H9 (cell line): ENCODE measurements at regions not wholly inside any gene's neighbourhood (a gene's known extent, or its start where the extent isn't known, plus 50 kb on each side); places are given as distances from the start of the nearest gene placed in this dataset.

ENCODE experiments used
- DNase-seq: peaks from one replicate; pipeline ENCODE4 v3.0.0-alpha.2; 2017
- H2AFZ ChIP-seq: one replicate; pipeline ENCODE4 v1.6.1; 2013; ENCODE audit warnings: mild to moderate bottlenecking, low read length, control low read depth, moderate library complexity
- H2AK5ac ChIP-seq: 2 replicates; pipeline ENCODE4 v1.6.1; 2013; ENCODE audit warnings: low read length, control low read depth, mixed read lengths; ENCODE audit not compliant: insufficient read length
- H2BK120ac ChIP-seq: one replicate; pipeline ENCODE4 v1.6.1; 2013; ENCODE audit warnings: low read depth, mild to moderate bottlenecking, low read length, control low read depth, inconsistent platforms; ENCODE audit not compliant: poor library complexity, severe bottlenecking
- H2BK12ac ChIP-seq: 2 replicates; pipeline ENCODE4 v1.6.1; 2013; ENCODE audit warnings: low read length, control low read depth, mixed read lengths, low read depth; ENCODE audit not compliant: insufficient read length
- H2BK15ac ChIP-seq: 2 replicates; pipeline ENCODE4 v1.6.1; 2013; ENCODE audit warnings: low read depth, low read length, control low read depth
- H2BK20ac ChIP-seq: one replicate; pipeline ENCODE4 v1.6.1; 2013; ENCODE audit warnings: low read depth, mild to moderate bottlenecking, low read length, control low read depth, inconsistent platforms; ENCODE audit not compliant: poor library complexity, severe bottlenecking
- H2BK5ac ChIP-seq: 2 replicates; pipeline ENCODE4 v1.6.1; 2013; ENCODE audit warnings: low read length, control low read depth, mixed read lengths; ENCODE audit not compliant: insufficient read length
- H3K14ac ChIP-seq: 2 replicates; pipeline ENCODE4 v1.6.1; 2013; ENCODE audit warnings: low read length, control low read depth; ENCODE audit not compliant: insufficient read depth
- H3K18ac ChIP-seq: 2 replicates; pipeline ENCODE4 v1.6.1; 2013; ENCODE audit warnings: low read depth, mild to moderate bottlenecking, mixed read lengths, low read length, control low read depth; ENCODE audit not compliant: insufficient read length
- H3K23ac ChIP-seq: 2 replicates; pipeline ENCODE4 v1.6.1; 2013; ENCODE audit warnings: low read length, control low read depth, mixed read lengths, low read depth; ENCODE audit not compliant: insufficient read length
- H3K23me2 ChIP-seq: 2 replicates; pipeline ENCODE4 v1.6.1; 2013; ENCODE audit warnings: low read depth, mild to moderate bottlenecking, mixed read lengths, low read length, control low read depth; ENCODE audit not compliant: insufficient read length, poor library complexity, severe bottlenecking
- H3K27ac ChIP-seq: 2 replicates; pipeline ENCODE4 v1.5.1; 2013; ENCODE audit warnings: low read length, control low read depth, mixed read lengths, low read depth; ENCODE audit not compliant: insufficient read length
- H3K27me3 ChIP-seq: 2 replicates; pipeline ENCODE4 v1.6.1; 2013; ENCODE audit warnings: low read length, control low read depth, inconsistent platforms; ENCODE audit not compliant: insufficient read depth
- H3K4ac ChIP-seq: 2 replicates; pipeline ENCODE4 v1.6.1; 2013; ENCODE audit warnings: low read depth, mild to moderate bottlenecking, control low read depth, inconsistent platforms, low read length, moderate library complexity
- H3K4me1 ChIP-seq: 2 replicates; pipeline ENCODE4 v1.6.1; 2013; ENCODE audit warnings: low read length, control low read depth, inconsistent platforms; ENCODE audit not compliant: insufficient read depth
- H3K4me2 ChIP-seq: 2 replicates; pipeline ENCODE4 v1.6.1; 2013; ENCODE audit warnings: low read length, control low read depth, mixed read lengths; ENCODE audit not compliant: insufficient read length, insufficient read depth
- H3K56ac ChIP-seq: 2 replicates; pipeline ENCODE4 v1.6.1; 2013; ENCODE audit warnings: low read depth, mild to moderate bottlenecking, mixed read lengths, low read length, control low read depth; ENCODE audit not compliant: insufficient read length
- H3K79me1 ChIP-seq: 2 replicates; pipeline ENCODE4 v1.6.1; 2013; ENCODE audit warnings: low read depth, mild to moderate bottlenecking, moderate library complexity, low read length, control low read depth, inconsistent platforms; ENCODE audit not compliant: insufficient read depth, poor library complexity, severe bottlenecking
- H3K79me2 ChIP-seq: 2 replicates; pipeline ENCODE4 v1.6.1; 2013; ENCODE audit warnings: low read length, control low read depth, inconsistent platforms; ENCODE audit not compliant: insufficient read depth
- H3K9ac ChIP-seq: 2 replicates; pipeline ENCODE4 v1.6.1; 2013; ENCODE audit warnings: low read length, control low read depth, mixed read lengths; ENCODE audit not compliant: insufficient read length; ENCODE audit errors: extremely low read depth
- H3K9me3 ChIP-seq: one replicate; pipeline ENCODE4 v1.6.1; 2013; ENCODE audit warnings: low read depth, low read length, inconsistent platforms; ENCODE audit not compliant: control insufficient read depth
- H3T11ph ChIP-seq: one replicate; pipeline ENCODE4 v1.6.1; 2013; ENCODE audit warnings: mild to moderate bottlenecking, low read length, control low read depth, inconsistent platforms
- H4K20me1 ChIP-seq: one replicate; pipeline ENCODE4 v1.6.1; 2013; ENCODE audit not compliant: control insufficient read depth, insufficient read length, insufficient read depth
- H4K5ac ChIP-seq: 2 replicates; pipeline ENCODE4 v1.6.1; 2013; ENCODE audit warnings: low read depth, mild to moderate bottlenecking, mixed read lengths, low read length, control low read depth; ENCODE audit not compliant: insufficient read length
- H4K8ac ChIP-seq: replicated peaks from 2 replicates; pipeline ENCODE4 v1.6.1; 2013; ENCODE audit warnings: low read length, control low read depth, mixed read lengths, low read depth; ENCODE audit not compliant: insufficient read length
- H4K91ac ChIP-seq: 2 replicates; pipeline ENCODE4 v1.6.1; 2013; ENCODE audit warnings: low read depth, mild to moderate bottlenecking, moderate library complexity, mixed read lengths, low read length, control low read depth; ENCODE audit not compliant: insufficient read length
- H3K27ac Mint-ChIP-seq, 3 experiments: 2 replicates in 2 of 3; 3 replicates in 1 of 3; pipeline ENCODE4 v1.8.0; 2020 to 2021; ENCODE audit warnings: mixed read lengths in 3 of 3, mild to moderate bottlenecking in 1 of 3, moderate library complexity in 1 of 3
- H3K27me3 Mint-ChIP-seq: 2 replicates; pipeline ENCODE4 v1.8.0; 2021; ENCODE audit warnings: low read depth, mild to moderate bottlenecking, moderate library complexity, mixed read lengths
- H3K36me3 Mint-ChIP-seq, 3 experiments: 2 replicates in 2 of 3; 3 replicates in 1 of 3; pipeline ENCODE4 v1.8.0; 2020 to 2021; ENCODE audit warnings: low read depth in 3 of 3, mixed read lengths in 3 of 3; ENCODE audit not compliant: insufficient read depth in 1 of 3
- H3K4me1 Mint-ChIP-seq, 2 experiments: 2 replicates each; pipeline ENCODE4 v1.8.0; 2020; ENCODE audit warnings: mixed read lengths in 2 of 2
- H3K4me3 Mint-ChIP-seq, 2 experiments: 2 replicates in 1 of 2; 3 replicates in 1 of 2; pipeline ENCODE4 v1.8.0; 2020 to 2021; ENCODE audit warnings: mild to moderate bottlenecking in 2 of 2, mixed read lengths in 2 of 2, moderate library complexity in 1 of 2
- H3K9me3 Mint-ChIP-seq, 2 experiments: 2 replicates in 1 of 2; 3 replicates in 1 of 2; pipeline ENCODE4 v1.8.0; 2020; ENCODE audit warnings: mild to moderate bottlenecking in 2 of 2, mixed read lengths in 2 of 2, moderate library complexity in 1 of 2
- WGBS: extraction: QIAGEN DNeasy Blood & Tissue Kit; methylation state at CpG from one replicate; pipeline ENCODE4 v1.1.7; 2013; ENCODE audit warnings: missing lambda C conversion rate, low lambda C conversion rate, mixed read lengths; ENCODE audit not compliant: insufficient read length; ENCODE audit errors: extremely low coverage; 5-methylcytosine and 5-hydroxymethylcytosine counted together
- TF ChIP-seq, protein P1 (sequence below): fragments of 200-600 bp; sonication (generic); conservative IDR thresholded peaks from 3 replicates; pipeline ENCODE4 v1.8.0; 2021; ENCODE audit warnings: antibody characterized with exemption, mild to moderate bottlenecking

DNA sequence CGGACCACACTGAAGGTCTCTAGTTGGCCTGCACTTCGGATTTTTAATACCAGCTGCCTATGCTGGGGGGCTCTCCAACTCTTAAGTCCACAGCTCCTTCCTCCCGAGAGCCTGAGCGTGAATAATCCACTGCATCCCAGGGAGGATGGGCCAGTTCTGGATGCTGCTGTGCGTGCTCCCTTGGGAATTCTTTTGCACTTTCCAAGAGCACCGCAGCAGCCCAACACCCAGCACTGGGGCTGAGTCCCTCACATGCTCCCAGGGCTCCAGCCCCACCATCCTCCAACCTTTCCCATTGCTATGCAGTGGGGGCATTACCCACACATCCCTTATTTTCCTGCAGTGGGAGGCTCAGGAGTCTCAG, 136.4 kb upstream of the IQSEC1 start:
- Mint-ChIP-seq H3K27ac (no peak overlapping the region), H3K36me3 (no peaks in the 10 kb centered on the region), H3K9me3 (no peaks in the 10 kb centered on the region), H3K4me3 (no peak overlapping the region), H3K4me1 (peaks cover 4 to 7% of the 10 kb centered on the region in 2 experiments; a peak in 2 of 4 replicates), H3K27me3 (peaks cover 5% of the 10 kb centered on the region)
- Histone ChIP-seq H4K20me1 (no peaks in the 10 kb centered on the region), H3K9me3 (no peaks in the 10 kb centered on the region), H3K27me3 (no peaks in the 10 kb centered on the region), H3K4ac (no peak overlapping the region), H2AK5ac (no peak overlapping the region), H3K4me2 (no peak overlapping the region), H3T11ph (no peak overlapping the region), H2BK20ac (no peak overlapping the region), H4K91ac (no peak overlapping the region), H3K9ac (no peak overlapping the region), H2BK15ac (no peak overlapping the region), H3K79me2 (no peaks in the 10 kb centered on the region), H3K4me1 (no peaks in the 10 kb centered on the region), H2BK120ac (no peak overlapping the region), H3K56ac (no peak overlapping the region), H3K18ac (no peak overlapping the region), H3K27ac (no peak overlapping the region), H3K23ac (no peak overlapping the region), H3K23me2 (no peaks in the 10 kb centered on the region), H2AFZ (no peak overlapping the region), H2BK5ac (no peak overlapping the region), H2BK12ac (no peak overlapping the region), H4K5ac (no peak overlapping the region), H3K79me1 (no peaks in the 10 kb centered on the region), H3K14ac (no peak overlapping the region; the same call in 1 of the 2 replicates), H4K8ac (no peak overlapping the region)
- no peak for DNase-seq
- TF ChIP-seq, protein P1, sequence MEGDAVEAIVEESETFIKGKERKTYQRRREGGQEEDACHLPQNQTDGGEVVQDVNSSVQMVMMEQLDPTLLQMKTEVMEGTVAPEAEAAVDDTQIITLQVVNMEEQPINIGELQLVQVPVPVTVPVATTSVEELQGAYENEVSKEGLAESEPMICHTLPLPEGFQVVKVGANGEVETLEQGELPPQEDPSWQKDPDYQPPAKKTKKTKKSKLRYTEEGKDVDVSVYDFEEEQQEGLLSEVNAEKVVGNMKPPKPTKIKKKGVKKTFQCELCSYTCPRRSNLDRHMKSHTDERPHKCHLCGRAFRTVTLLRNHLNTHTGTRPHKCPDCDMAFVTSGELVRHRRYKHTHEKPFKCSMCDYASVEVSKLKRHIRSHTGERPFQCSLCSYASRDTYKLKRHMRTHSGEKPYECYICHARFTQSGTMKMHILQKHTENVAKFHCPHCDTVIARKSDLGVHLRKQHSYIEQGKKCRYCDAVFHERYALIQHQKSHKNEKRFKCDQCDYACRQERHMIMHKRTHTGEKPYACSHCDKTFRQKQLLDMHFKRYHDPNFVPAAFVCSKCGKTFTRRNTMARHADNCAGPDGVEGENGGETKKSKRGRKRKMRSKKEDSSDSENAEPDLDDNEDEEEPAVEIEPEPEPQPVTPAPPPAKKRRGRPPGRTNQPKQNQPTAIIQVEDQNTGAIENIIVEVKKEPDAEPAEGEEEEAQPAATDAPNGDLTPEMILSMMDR, result no peak
- WGBS, result no CpG with 5 or more reads among the region's 6 CpGs
